CD4-positive, alpha-beta T cell treated with Interleukin-6 at 100 ng/mL for 8 hours (primary cell): ENCODE measurements at regions not wholly inside any gene's neighbourhood (a gene's known extent, or its start where the extent isn't known, plus 50 kb on each side); places are given as distances from the start of the nearest gene placed in this dataset.
"Not testable (repeated sequence)": the region's sequence is repeated elsewhere in the genome, so short reads cannot be mapped to it uniquely, and the experiment has no call there.

Source experiments
- DNase-seq: peaks from one replicate; pipeline ENCODE4 v3.0.0-alpha.2; 2020; ENCODE audit warnings: mixed read lengths, low spot score

- peak; percentile 71 for DNase-seq
Observed at GRCh38 chr2:113551637-113552318, 53.3 kb downstream of the FOXD4L1 start.

- DNase-seq: not testable (repeated sequence)
Observed at GRCh38 chr2:113559820-113560219, 61.4 kb downstream of the FOXD4L1 start.

DNA sequence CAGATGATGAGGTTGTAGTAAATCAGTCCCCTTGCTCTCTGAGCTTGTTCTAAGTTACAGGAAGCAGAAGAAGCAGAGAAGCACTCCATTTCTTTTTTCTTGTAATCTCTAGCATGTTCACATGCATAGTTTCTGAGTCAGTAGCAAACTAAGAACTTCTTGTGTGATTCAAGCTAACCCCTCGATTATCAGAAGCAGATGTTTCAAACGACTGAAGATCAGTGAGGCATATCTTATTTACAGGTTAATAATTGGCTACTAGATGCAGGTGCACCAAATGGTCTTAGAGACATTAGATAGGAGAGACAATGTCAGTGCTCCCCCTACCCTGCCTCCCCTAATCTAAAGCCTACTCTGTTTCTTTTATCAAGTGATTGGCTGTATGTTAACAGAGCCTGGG, 64.2 kb downstream of the FOXD4L1 start:
- DNase-seq: not testable (repeated sequence)

DNA sequence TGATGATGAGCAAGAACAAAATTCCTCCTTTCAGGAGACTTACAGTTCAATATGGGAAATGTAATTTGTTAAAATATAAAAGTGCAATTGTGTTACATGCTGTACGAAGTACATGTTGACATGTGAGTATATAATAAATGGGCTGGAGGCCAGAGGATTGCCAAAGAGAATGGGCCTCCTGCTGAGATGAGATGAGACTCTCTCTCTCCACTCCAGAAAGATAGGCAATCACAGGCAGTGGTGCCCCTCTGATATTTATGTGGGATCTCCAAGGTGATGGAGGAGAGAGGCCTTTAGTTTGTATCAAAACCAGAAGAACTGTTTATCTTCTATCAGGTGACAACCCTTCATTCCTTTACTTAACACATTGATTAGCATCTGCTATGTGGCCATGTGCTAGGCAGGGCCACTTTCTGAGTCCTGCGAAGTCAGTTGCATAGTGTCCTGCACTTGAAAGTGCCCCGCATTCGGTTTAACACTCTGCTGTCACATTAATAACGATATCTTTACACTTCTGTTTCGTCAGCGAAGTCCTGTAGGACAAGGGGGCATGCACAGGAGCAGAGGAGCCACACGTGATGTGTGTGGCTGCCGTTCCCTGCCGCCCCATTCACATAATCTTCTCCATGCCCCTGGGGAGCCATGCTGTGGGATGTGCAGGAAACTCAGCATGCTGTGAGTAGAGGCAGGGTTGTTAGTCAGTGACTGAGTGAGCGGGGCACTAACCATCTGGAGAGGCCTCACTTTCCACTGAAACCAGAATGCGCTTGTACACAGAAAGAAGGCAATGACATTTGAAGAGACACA, 60.2 kb upstream of the RABL2A start:
- not testable (repeated sequence) for DNase-seq

GRCh38 chr2:113567481-113567849, 59.6 kb upstream of the RABL2A start:
- not testable (repeated sequence) for DNase-seq

DNA sequence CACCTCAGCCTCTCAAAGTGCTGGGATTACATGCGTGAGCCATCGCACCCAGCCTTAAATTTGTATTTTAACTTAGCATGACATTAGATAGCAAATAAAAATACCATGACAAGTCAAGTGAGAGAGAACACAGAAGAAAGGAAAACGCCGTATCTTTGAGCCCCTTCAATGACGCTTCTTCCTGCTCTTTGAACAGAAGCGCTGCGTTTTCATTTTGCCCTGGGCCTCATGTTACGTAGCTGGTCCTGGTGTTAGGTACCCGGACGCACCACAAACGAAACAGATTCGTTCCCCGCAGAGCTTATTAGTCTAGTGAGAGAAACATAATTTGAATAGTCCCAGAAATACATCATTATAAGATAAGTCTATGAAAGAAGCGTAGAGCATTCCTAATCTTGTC, 58.8 kb upstream of the RABL2A start:
- DNase-seq: not testable (repeated sequence)

- not testable (repeated sequence) for DNase-seq
Observed at GRCh38 chr2:113570082-113570481, 57.0 kb upstream of the RABL2A start.

DNA sequence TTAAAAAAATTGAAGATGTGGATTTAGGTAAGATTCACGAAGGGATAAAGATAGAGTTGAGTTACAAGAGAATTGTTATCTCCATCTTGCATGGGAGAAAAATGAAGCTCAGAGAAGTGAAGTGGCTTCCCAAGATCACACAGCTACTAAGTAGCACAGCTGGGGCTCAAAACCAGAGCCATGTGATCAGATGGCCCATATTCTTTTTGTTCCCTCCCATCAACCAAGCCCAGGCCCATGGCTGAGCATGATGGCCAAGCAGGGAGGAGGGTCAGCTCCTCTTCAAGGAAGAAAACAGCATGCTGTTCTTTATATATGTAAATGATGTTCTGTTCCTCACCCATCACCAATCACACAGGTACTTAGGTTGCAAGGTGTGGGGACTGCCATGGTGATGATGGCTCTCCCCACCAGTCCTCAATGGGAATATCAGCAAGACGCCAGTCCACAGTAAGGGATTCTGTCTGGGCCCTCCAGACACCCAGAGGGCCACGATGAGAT, 56.5 kb upstream of the RABL2A start:
- not testable (repeated sequence) for DNase-seq

DNA sequence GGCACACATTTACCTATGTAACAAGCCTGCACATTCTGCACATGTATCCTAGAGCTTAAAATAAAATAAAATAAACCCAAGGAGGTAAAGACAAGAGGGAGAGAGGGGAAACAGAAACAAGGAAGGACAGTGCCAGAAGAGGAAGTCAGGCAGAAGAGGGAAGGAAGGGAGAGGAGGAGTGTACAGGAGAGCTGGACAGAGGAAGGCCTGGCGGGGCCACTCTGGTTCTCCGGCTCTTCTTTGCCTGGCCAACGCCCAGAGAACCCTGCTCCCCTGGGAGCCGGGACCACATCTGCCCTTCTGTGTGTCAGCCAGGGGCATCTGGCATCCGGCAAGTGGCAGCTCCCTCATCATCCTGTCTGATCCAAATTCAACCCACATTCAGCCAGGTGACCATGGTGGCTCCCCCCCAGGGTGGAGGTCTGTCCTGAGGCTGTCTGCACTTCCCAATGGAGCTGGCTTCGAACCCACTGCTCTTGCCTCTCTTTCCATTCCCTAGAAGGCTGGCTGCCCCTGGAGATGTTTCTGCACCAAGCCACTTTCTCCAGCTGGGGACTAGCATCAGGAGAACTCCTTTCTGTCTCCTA, 55.5 kb upstream of the RABL2A start:
- DNase-seq: not testable (repeated sequence)

GRCh38 chr2:113575721-113576120, 51.3 kb upstream of the RABL2A start:
- DNase-seq: not testable (repeated sequence)

GRCh38 chr2:113576353-113576752, 50.7 kb upstream of the RABL2A start:
- not testable (repeated sequence) for DNase-seq
